ENCODE measurements at regions not wholly inside any gene's neighbourhood (a gene's known extent, or its start where the extent isn't known, plus 50 kb on each side); places are given as distances from the start of the nearest gene placed in this dataset.

- H3K4me1 Mint-ChIP-seq, result no peaks in the 10 kb centered on the region
- no peak overlapping the region for H3K27ac Mint-ChIP-seq
- H3K36me3 Mint-ChIP-seq, result no peaks in the 10 kb centered on the region
- H3K27me3 Mint-ChIP-seq (ENCODE audit: low read depth), result peaks cover 10% of the 10 kb centered on the region
- DNase-seq (ENCODE audit: low spot score in 2 of 2, unreplicated experiment in 2 of 2), result no peak
- no peak for TF ChIP-seq CTCF (IDR thresholded peaks at IDR 0.05; ENCODE audit: unreplicated experiment)
- H3K4me3 Mint-ChIP-seq, result no peak overlapping the region
- no peaks in the 10 kb centered on the region for H3K9me3 Mint-ChIP-seq
These were observed 192.8 kb upstream of the ANKH start for GRCh38 chr5:15064396-15064795.

- Mint-ChIP-seq H3K4me1 (no peaks in the 10 kb centered on the region), H3K36me3 (no peaks in the 10 kb centered on the region), H3K27me3 (ENCODE audit: low read depth) (peaks cover 15% of the 10 kb centered on the region), H3K27ac (no peak overlapping the region), H3K9me3 (peaks cover 23% of the 10 kb centered on the region), H3K4me3 (no peak overlapping the region)
- TF ChIP-seq CTCF (IDR thresholded peaks at IDR 0.05; ENCODE audit: unreplicated experiment), result no peak
- DNase-seq (ENCODE audit: low spot score in 2 of 2, unreplicated experiment in 2 of 2), result no peak
These were observed 185.5 kb upstream of the ANKH start for GRCh38 chr5:15056988-15057592.

- Mint-ChIP-seq H3K4me3 (no peak overlapping the region), H3K27me3 (ENCODE audit: low read depth) (peaks cover 40% of the 10 kb centered on the region), H3K4me1 (peaks cover 6% of the 10 kb centered on the region), H3K27ac (no peak overlapping the region), H3K36me3 (no peaks in the 10 kb centered on the region), H3K9me3 (peaks cover 10% of the 10 kb centered on the region)
- no peak for DNase-seq (ENCODE audit: low spot score in 2 of 2, unreplicated experiment in 2 of 2)
- no peak for TF ChIP-seq CTCF (IDR thresholded peaks at IDR 0.05; ENCODE audit: unreplicated experiment)
These were observed 172.9 kb upstream of the ANKH start for GRCh38 chr5:15044521-15044920.

GRCh38 chr5:15037247-15037908 lies 165.8 kb upstream of the ANKH start:
- DNase-seq (ENCODE audit: low spot score in 2 of 2, unreplicated experiment in 2 of 2), result no peak
- H3K36me3 Mint-ChIP-seq, result no peaks in the 10 kb centered on the region
- H3K27me3 Mint-ChIP-seq (ENCODE audit: low read depth), result peaks cover 2% of the 10 kb centered on the region
- H3K27ac Mint-ChIP-seq, result no peak overlapping the region
- H3K9me3 Mint-ChIP-seq, result peaks cover 37% of the 10 kb centered on the region
- H3K4me1 Mint-ChIP-seq, result no peaks in the 10 kb centered on the region
- H3K4me3 Mint-ChIP-seq, result no peak overlapping the region
- TF ChIP-seq CTCF (IDR thresholded peaks at IDR 0.05; ENCODE audit: unreplicated experiment), result no peak

GRCh38 chr5:15034379-15034778 lies 162.8 kb upstream of the ANKH start:
- H3K27me3 Mint-ChIP-seq (ENCODE audit: low read depth), result no peaks in the 10 kb centered on the region
- no peak overlapping the region for H3K27ac Mint-ChIP-seq
- no peak overlapping the region for H3K4me3 Mint-ChIP-seq
- H3K36me3 Mint-ChIP-seq, result no peaks in the 10 kb centered on the region
- no peak for DNase-seq (ENCODE audit: low spot score in 2 of 2, unreplicated experiment in 2 of 2)
- H3K4me1 Mint-ChIP-seq, result no peaks in the 10 kb centered on the region
- TF ChIP-seq CTCF (IDR thresholded peaks at IDR 0.05; ENCODE audit: unreplicated experiment), result no peak
- peaks cover 25% of the 10 kb centered on the region for H3K9me3 Mint-ChIP-seq

Measured in mesothelial cell of epicardium (in vitro differentiated cells).